Glutamatergic neuron (in vitro differentiated cells): ENCODE measurements at regions not wholly inside any gene's neighbourhood (a gene's known extent, or its start where the extent isn't known, plus 50 kb on each side); places are given as distances from the start of the nearest gene placed in this dataset.

ENCODE experiments used
- DNase-seq: peaks from one replicate; pipeline ENCODE4 v3.0.0; 2022
- H3K27ac Mint-ChIP-seq: one replicate; pipeline ENCODE4 v1.8.0; 2020; ENCODE audit warnings: mild to moderate bottlenecking, mixed read lengths, inconsistent platforms; ENCODE audit not compliant: unreplicated experiment
- H3K27me3 Mint-ChIP-seq: one replicate; pipeline ENCODE4 v1.8.0; 2020; ENCODE audit warnings: mild to moderate bottlenecking, moderate library complexity, mixed read lengths, inconsistent platforms; ENCODE audit not compliant: unreplicated experiment
- H3K36me3 Mint-ChIP-seq: one replicate; pipeline ENCODE4 v1.8.0; 2020; ENCODE audit warnings: mild to moderate bottlenecking, mixed read lengths, inconsistent platforms; ENCODE audit not compliant: unreplicated experiment
- H3K4me1 Mint-ChIP-seq: one replicate; pipeline ENCODE4 v1.8.0; 2020; ENCODE audit warnings: mild to moderate bottlenecking, low read depth, mixed read lengths, inconsistent platforms; ENCODE audit not compliant: unreplicated experiment
- H3K4me3 Mint-ChIP-seq: one replicate; pipeline ENCODE4 v1.8.0; 2020; ENCODE audit warnings: mild to moderate bottlenecking, mixed read lengths, inconsistent platforms; ENCODE audit not compliant: unreplicated experiment
- H3K9me3 Mint-ChIP-seq: one replicate; pipeline ENCODE4 v1.8.0; 2020; ENCODE audit warnings: mild to moderate bottlenecking, moderate library complexity, mixed read lengths, inconsistent platforms; ENCODE audit not compliant: unreplicated experiment
- CTCF ChIP-seq: fragments of 200-600 bp; sonication (generic); IDR thresholded peaks from one replicate; pipeline ENCODE4 v1.5.0; 2021; ENCODE audit not compliant: partially characterized antibody, unreplicated experiment

GRCh38 chr3:164890061-164890460, 188.2 kb downstream of the SI start:
- Mint-ChIP-seq H3K4me3 (no peak overlapping the region), H3K9me3 (no peaks in the 10 kb centered on the region), H3K27ac (no peak overlapping the region), H3K4me1 (no peaks in the 10 kb centered on the region), H3K36me3 (no peaks in the 10 kb centered on the region), H3K27me3 (no peaks in the 10 kb centered on the region)
- no peak for TF ChIP-seq CTCF
- no peak for DNase-seq

GRCh38 chr3:164883171-164883570, 195.1 kb downstream of the SI start:
- Mint-ChIP-seq H3K4me3 (no peak overlapping the region), H3K27me3 (no peaks in the 10 kb centered on the region), H3K4me1 (peaks cover 5% of the 10 kb centered on the region), H3K36me3 (no peaks in the 10 kb centered on the region), H3K27ac (no peak overlapping the region), H3K9me3 (no peaks in the 10 kb centered on the region)
- no peak for DNase-seq
- TF ChIP-seq CTCF: no peak

- Mint-ChIP-seq H3K9me3 (no peaks in the 10 kb centered on the region), H3K4me3 (no peak overlapping the region), H3K4me1 (peaks cover 5% of the 10 kb centered on the region), H3K27ac (no peak overlapping the region), H3K27me3 (no peaks in the 10 kb centered on the region), H3K36me3 (no peaks in the 10 kb centered on the region)
- no peak for TF ChIP-seq CTCF
- DNase-seq: no peak
These were observed 199.1 kb downstream of the SI start for GRCh38 chr3:164879201-164879600.

- DNase-seq: no peak
- Mint-ChIP-seq H3K27me3 (no peaks in the 10 kb centered on the region), H3K27ac (no peak overlapping the region), H3K9me3 (no peaks in the 10 kb centered on the region), H3K4me1 (no peaks in the 10 kb centered on the region), H3K36me3 (no peaks in the 10 kb centered on the region), H3K4me3 (no peak overlapping the region)
- no peak for TF ChIP-seq CTCF
These were observed 213.8 kb downstream of the SI start for GRCh38 chr3:164864454-164864853.

GRCh38 chr3:164852866-164853265, 225.4 kb downstream of the SI start:
- no peak for TF ChIP-seq CTCF
- Mint-ChIP-seq H3K9me3 (peaks cover 2% of the 10 kb centered on the region), H3K4me3 (no peak overlapping the region), H3K36me3 (no peaks in the 10 kb centered on the region), H3K27ac (no peak overlapping the region), H3K4me1 (no peaks in the 10 kb centered on the region), H3K27me3 (no peaks in the 10 kb centered on the region)
- DNase-seq: no peak
